NT2/D1 (cell line): ENCODE measurements at regions not wholly inside any gene's neighbourhood (a gene's known extent, or its start where the extent isn't known, plus 50 kb on each side); places are given as distances from the start of the nearest gene placed in this dataset.

Experiments used
- YY1 ChIP-seq: IDR thresholded peaks from 2 replicates; pipeline ENCODE4 v1.6.1; 2011; ENCODE audit not compliant: insufficient read length, insufficient read depth
- ZNF274 ChIP-seq: IDR thresholded peaks from 2 replicates; pipeline ENCODE4 v1.6.1; 2011; ENCODE audit warnings: mild to moderate bottlenecking, low read depth, low read length

- TF ChIP-seq ZNF274 (no peak), YY1 (no peak)
Measured at GRCh38 chr4:24218566-24218965, 328.7 kb upstream of the PPARGC1A start.
